ENCODE measurements at regions not wholly inside any gene's neighbourhood (a gene's known extent, or its start where the extent isn't known, plus 50 kb on each side); places are given as distances from the start of the nearest gene placed in this dataset.

GRCh38 chr5:110034056-110034600, 344.4 kb downstream of the MAN2A1 start:
- Histone ChIP-seq H3K27ac (ENCODE audit: low read length) (no peak overlapping the region), H3K36me3 (ENCODE audit: control insufficient read depth, insufficient read depth, low read length) (no peaks in the 10 kb centered on the region), H3K9me3 (ENCODE audit: control insufficient read depth, insufficient read depth, low read length) (no peaks in the 10 kb centered on the region), H3K4me1 (ENCODE audit: control insufficient read depth, insufficient read depth, low read length) (no peaks in the 10 kb centered on the region), H3K27me3 (ENCODE audit: control insufficient read depth, insufficient read depth, low read length) (no peaks in the 10 kb centered on the region), H3K4me3 (ENCODE audit: low read length) (no peak overlapping the region)
- no peak for TF ChIP-seq CTCF (IDR thresholded peaks at IDR 0.05)
- Mint-ChIP-seq H3K27ac (no peak overlapping the region), H3K4me3 (no peak overlapping the region), H3K36me3 (no peaks in the 10 kb centered on the region), H3K4me1 (no peaks in the 10 kb centered on the region), H3K9me3 (no peaks in the 10 kb centered on the region), H3K27me3 (ENCODE audit: low read depth in 2 of 2) (no peaks in the 10 kb centered on the region)
- intact Hi-C loops (cut with micrococcal nuclease), result no loop called here
- WGBS (ENCODE audit: insufficient coverage), result 92% methylated on average over 5 of the region's 5 CpGs
- ATAC-seq (no peak), DNase-seq (no peak)

DNA sequence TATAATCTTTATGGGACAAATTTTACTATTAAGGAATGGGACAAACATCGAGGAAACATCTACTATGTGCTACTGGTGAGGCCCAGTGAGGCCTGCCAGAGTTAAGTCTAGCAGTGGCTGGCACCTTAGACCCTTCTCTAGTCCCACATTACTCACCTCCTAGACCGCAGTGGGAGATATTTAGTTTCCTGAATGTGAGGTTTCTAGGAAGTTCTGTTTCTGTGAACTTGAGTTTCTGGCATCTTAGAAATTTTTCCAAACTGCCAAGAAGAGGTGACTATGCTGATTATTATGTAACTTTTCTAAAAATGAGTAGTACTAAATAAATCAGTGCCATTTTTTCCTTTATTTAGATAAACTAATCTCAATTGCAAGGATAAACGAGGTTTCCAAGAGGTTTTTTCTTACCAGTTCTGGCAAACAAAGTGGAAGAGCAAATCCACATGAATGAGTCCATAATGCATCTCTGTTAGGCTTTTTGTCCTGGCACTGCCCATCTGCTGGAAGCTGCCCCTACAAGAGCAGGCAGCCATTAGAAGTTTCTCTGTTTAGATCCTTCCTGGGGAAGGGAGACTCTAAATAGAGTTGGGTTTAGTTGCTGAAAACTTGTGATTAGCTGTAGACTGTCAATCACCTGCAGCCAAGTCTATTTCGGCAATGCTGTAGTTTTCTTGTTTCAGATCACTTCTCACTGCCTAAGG, 348.7 kb downstream of the MAN2A1 start:
- ATAC-seq, result no peak
- Mint-ChIP-seq H3K27ac (no peak overlapping the region), H3K4me3 (no peak overlapping the region), H3K9me3 (peaks cover 0 to 8% of the 10 kb centered on the region in 2 donors), H3K4me1 (no peaks in the 10 kb centered on the region), H3K36me3 (peaks cover 6% of the 10 kb centered on the region), H3K27me3 (ENCODE audit: low read depth in 2 of 2) (peaks cover 0 to 18% of the 10 kb centered on the region in 2 donors)
- Histone ChIP-seq H3K4me3 (ENCODE audit: low read length) (no peak overlapping the region), H3K27me3 (ENCODE audit: control insufficient read depth, insufficient read depth, low read length) (no peaks in the 10 kb centered on the region), H3K27ac (ENCODE audit: low read length) (no peak overlapping the region), H3K9me3 (ENCODE audit: control insufficient read depth, insufficient read depth, low read length) (no peaks in the 10 kb centered on the region), H3K36me3 (ENCODE audit: control insufficient read depth, insufficient read depth, low read length) (no peaks in the 10 kb centered on the region), H3K4me1 (ENCODE audit: control insufficient read depth, insufficient read depth, low read length) (no peaks in the 10 kb centered on the region)
- 65% methylated on average over 2 of the region's 4 CpGs for WGBS (ENCODE audit: insufficient coverage)
- TF ChIP-seq CTCF (IDR thresholded peaks at IDR 0.05), result no peak
- DNase-seq, result no peak
- intact Hi-C loops (cut with micrococcal nuclease), result no loop called here

DNA sequence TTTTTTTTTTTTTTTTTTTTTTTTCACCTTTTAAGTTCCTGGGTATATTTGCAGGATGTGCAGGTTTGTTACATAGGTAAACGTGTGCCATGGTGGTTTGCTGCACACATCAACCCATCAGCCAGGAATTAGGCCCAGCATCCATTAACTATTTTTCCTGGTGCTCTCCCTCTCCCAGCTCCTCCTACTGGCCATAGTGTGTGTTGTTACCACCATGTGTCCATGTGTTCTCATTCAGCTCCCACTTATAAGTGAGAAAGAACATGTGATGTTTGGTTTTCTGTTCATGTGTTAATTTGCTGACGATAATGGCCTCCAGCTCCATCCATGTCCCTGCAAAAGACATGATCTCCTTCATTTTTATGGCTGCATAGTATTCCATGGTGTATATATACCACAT, 350.5 kb downstream of the MAN2A1 start:
- TF ChIP-seq CTCF (IDR thresholded peaks at IDR 0.05), result no peak
- Mint-ChIP-seq H3K9me3 (peaks cover 2 to 8% of the 10 kb centered on the region in 2 donors), H3K27me3 (ENCODE audit: low read depth in 2 of 2) (peaks cover 0 to 24% of the 10 kb centered on the region in 2 donors), H3K36me3 (peaks cover 19% of the 10 kb centered on the region), H3K4me1 (no peaks in the 10 kb centered on the region), H3K4me3 (no peak overlapping the region), H3K27ac (no peak overlapping the region)
- Histone ChIP-seq H3K4me1 (ENCODE audit: control insufficient read depth, insufficient read depth, low read length) (no peaks in the 10 kb centered on the region), H3K4me3 (ENCODE audit: low read length) (no peak overlapping the region), H3K9me3 (ENCODE audit: control insufficient read depth, insufficient read depth, low read length) (no peaks in the 10 kb centered on the region), H3K27ac (ENCODE audit: low read length) (no peak overlapping the region), H3K27me3 (ENCODE audit: control insufficient read depth, insufficient read depth, low read length) (no peaks in the 10 kb centered on the region), H3K36me3 (ENCODE audit: control insufficient read depth, insufficient read depth, low read length) (no peaks in the 10 kb centered on the region)
- 92% methylated on average over 2 of the region's 2 CpGs for WGBS (ENCODE audit: insufficient coverage)
- intact Hi-C loops (cut with micrococcal nuclease), result no loop called here
- ATAC-seq, result no peak
- no peak for DNase-seq

DNA sequence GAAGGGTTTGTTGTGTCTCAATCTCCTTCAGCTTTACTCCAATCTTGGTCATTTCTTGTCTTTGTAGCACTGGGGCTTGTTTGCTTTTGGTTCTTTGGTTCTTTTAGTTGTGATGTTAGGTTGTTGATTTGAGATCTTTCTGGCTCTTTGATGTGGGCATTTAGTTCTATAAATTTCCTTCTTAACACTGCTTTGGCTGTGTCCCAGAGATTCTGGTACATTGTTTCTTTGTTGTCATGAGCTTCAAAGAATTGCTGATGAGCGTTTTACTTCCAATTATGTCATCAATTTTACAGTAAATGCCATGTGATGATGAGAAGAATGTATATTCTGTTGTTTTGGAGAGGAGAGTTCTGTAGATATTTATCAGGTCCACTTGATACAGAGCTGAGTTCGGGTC, 353.3 kb downstream of the MAN2A1 start:
- H3K4me1 Mint-ChIP-seq, result no peaks in the 10 kb centered on the region
- TF ChIP-seq CTCF (IDR thresholded peaks at IDR 0.05), result no peak
- DNase-seq, result peak in 1 of 2 donors; percentile 29

More for the DNA sequence above, 353.3 kb downstream of the MAN2A1 start:
- no peaks in the 10 kb centered on the region for H3K36me3 ChIP-seq (ENCODE audit: control insufficient read depth, insufficient read depth, low read length)
- H3K27ac ChIP-seq (ENCODE audit: low read length), result no peak overlapping the region
- H3K27me3 ChIP-seq (ENCODE audit: control insufficient read depth, insufficient read depth, low read length), result no peaks in the 10 kb centered on the region
- intact Hi-C loops (cut with micrococcal nuclease), result no loop called here
- Mint-ChIP-seq H3K27ac (no peak overlapping the region), H3K27me3 (ENCODE audit: low read depth in 2 of 2) (peaks cover 0 to 35% of the 10 kb centered on the region in 2 donors), H3K9me3 (peaks cover 2 to 8% of the 10 kb centered on the region in 2 donors), H3K36me3 (peaks cover 21% of the 10 kb centered on the region), H3K4me3 (no peak overlapping the region)
- no peaks in the 10 kb centered on the region for H3K9me3 ChIP-seq (ENCODE audit: control insufficient read depth, insufficient read depth, low read length)
- WGBS (ENCODE audit: insufficient coverage), result no CpG with 5 or more reads among the region's 2 CpGs
- H3K4me1 ChIP-seq (ENCODE audit: control insufficient read depth, insufficient read depth, low read length), result no peaks in the 10 kb centered on the region
- H3K4me3 ChIP-seq (ENCODE audit: low read length), result no peak overlapping the region
- ATAC-seq, result no peak

All from natural killer cell (primary cell).